Neutrophil (primary cell): ENCODE measurements at regions not wholly inside any gene's neighbourhood (a gene's known extent, or its start where the extent isn't known, plus 50 kb on each side); places are given as distances from the start of the nearest gene placed in this dataset.

Source experiments
- H3K27ac ChIP-seq: fragments of 200-600 bp; sonication (generic); 2 replicates; pipeline ENCODE4 v1.5.1; 2016; ENCODE audit warnings: mild to moderate bottlenecking, moderate library complexity
- H3K27me3 ChIP-seq: fragments of 200-600 bp; sonication (generic); 2 replicates; pipeline ENCODE4 v1.6.0; 2016; ENCODE audit warnings: mild to moderate bottlenecking
- H3K36me3 ChIP-seq: fragments of 200-600 bp; sonication (generic); 2 replicates; pipeline ENCODE4 v1.5.1; 2017
- H3K4me1 ChIP-seq, 2 experiments: fragments of 200-600 bp in 1 of 2; sonication (generic) in 1 of 2; 1 replicate in 1 of 2; 2 replicates in 1 of 2; pipeline versions ENCODE4 v1.5.1 to v1.6.1; 2013 to 2016; ENCODE audit warnings: low read depth in 1 of 2, low read length in 1 of 2, mild to moderate bottlenecking in 1 of 2, moderate library complexity in 1 of 2; ENCODE audit not compliant: control insufficient read depth in 1 of 2, insufficient read depth in 1 of 2
- H3K4me3 ChIP-seq, 2 experiments: fragments of 200-600 bp in 1 of 2; sonication (generic) in 1 of 2; 1 replicate in 1 of 2; 2 replicates in 1 of 2; pipeline ENCODE4 v1.5.1; 2013 to 2016; ENCODE audit warnings: low read depth in 1 of 2, low read length in 1 of 2, mild to moderate bottlenecking in 1 of 2, moderate library complexity in 1 of 2
- H3K9me3 ChIP-seq: fragments of 200-600 bp; sonication (generic); 2 replicates; pipeline ENCODE4 v1.5.1; 2016
- TF ChIP-seq, protein P1 (sequence below): fragments of 200-600 bp; sonication (generic); IDR thresholded peaks from 2 replicates; pipeline ENCODE4 v1.5.1; 2016; ENCODE audit warnings: antibody characterized with exemption

- Histone ChIP-seq H3K27me3 (no peaks in the 10 kb centered on the region), H3K4me1 (no peaks in the 10 kb centered on the region), H3K36me3 (no peaks in the 10 kb centered on the region), H3K4me3 (no peak overlapping the region), H3K9me3 (no peaks in the 10 kb centered on the region), H3K27ac (no peak overlapping the region)
- TF ChIP-seq, protein P1, sequence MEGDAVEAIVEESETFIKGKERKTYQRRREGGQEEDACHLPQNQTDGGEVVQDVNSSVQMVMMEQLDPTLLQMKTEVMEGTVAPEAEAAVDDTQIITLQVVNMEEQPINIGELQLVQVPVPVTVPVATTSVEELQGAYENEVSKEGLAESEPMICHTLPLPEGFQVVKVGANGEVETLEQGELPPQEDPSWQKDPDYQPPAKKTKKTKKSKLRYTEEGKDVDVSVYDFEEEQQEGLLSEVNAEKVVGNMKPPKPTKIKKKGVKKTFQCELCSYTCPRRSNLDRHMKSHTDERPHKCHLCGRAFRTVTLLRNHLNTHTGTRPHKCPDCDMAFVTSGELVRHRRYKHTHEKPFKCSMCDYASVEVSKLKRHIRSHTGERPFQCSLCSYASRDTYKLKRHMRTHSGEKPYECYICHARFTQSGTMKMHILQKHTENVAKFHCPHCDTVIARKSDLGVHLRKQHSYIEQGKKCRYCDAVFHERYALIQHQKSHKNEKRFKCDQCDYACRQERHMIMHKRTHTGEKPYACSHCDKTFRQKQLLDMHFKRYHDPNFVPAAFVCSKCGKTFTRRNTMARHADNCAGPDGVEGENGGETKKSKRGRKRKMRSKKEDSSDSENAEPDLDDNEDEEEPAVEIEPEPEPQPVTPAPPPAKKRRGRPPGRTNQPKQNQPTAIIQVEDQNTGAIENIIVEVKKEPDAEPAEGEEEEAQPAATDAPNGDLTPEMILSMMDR = no peak
Measured at GRCh38 chr18:77600674-77601073, 351.0 kb downstream of the GALR1 start.

- Histone ChIP-seq H3K27me3 (no peaks in the 10 kb centered on the region), H3K27ac (no peak overlapping the region), H3K4me3 (no peak overlapping the region), H3K36me3 (no peaks in the 10 kb centered on the region), H3K4me1 (no peaks in the 10 kb centered on the region), H3K9me3 (no peaks in the 10 kb centered on the region)
- TF ChIP-seq, protein P1 = no peak
Measured at GRCh38 chr18:77601567-77601966, 351.9 kb downstream of the GALR1 start.

DNA sequence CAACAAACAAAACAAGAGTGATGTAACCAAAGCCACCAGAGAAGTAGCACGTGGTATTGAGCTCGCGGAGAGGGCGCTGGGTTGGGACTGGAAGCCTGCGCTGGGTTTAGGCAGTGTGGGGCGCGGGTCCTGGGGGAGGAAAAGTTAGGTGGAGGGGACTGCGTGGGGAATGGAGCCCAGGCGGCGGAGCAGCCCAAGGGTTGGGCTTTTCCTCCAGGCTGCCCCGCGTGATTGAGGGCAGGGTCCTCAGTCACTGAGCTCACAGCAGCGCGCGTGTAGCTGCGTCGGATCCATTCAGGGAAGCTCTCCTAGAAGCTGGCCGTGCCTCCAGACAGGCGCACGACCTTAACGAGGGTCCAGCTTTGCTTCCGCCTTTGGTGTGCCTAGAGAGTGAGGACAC is 357.4 kb downstream of the GALR1 start:
- no peaks in the 10 kb centered on the region for H3K4me1 ChIP-seq
- H3K9me3 ChIP-seq = no peaks in the 10 kb centered on the region
- no peaks in the 10 kb centered on the region for H3K36me3 ChIP-seq
- TF ChIP-seq, protein P1 = no peak
- peaks cover 4% of the 10 kb centered on the region for H3K27me3 ChIP-seq
- H3K4me3 ChIP-seq = no peak overlapping the region
- H3K27ac ChIP-seq = no peak overlapping the region

DNA sequence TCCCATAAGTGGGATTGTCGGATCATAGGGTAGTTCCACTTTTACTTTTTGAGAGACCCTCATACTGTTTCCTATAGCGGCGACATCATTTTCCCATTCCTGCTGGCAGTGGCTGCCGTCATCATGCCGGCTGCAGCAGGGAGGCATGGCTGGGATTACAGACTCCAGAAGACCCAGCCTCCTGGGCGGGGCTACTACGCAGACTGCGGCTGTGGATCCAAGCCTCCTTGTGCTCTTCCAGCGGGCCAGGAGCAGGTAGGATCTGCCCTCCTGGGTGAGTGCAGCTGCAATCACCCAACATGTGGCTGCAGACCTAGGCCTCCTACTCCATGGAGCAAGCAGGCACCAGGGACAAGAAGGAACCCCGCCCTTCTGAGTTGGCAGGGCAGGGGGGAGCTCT is 359.2 kb downstream of the GALR1 start:
- TF ChIP-seq, protein P1 = no peak
- Histone ChIP-seq H3K4me3 (no peak overlapping the region), H3K36me3 (no peaks in the 10 kb centered on the region), H3K4me1 (no peaks in the 10 kb centered on the region), H3K9me3 (no peaks in the 10 kb centered on the region), H3K27ac (no peak overlapping the region), H3K27me3 (peaks cover 6% of the 10 kb centered on the region)

DNA sequence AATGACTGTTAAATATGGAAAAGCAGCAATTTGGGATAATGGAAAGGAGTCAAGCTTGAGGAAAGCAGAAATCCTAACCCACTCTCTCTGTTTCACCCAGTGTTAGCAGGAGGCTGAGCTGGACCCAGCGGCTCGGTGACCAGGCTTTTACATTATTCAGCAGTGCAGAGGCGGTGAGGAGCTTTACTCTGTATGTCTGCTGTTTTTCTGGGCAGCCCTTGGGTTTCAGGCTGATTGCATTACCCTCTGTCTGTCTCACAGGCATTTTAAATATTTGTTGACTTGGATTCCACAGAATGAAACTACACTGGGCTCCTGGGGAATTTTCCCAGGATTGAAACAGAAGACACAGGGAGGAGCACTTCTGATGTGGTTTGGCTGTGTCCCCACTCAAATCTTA is 368.0 kb downstream of the GALR1 start:
- Histone ChIP-seq H3K4me1 (no peaks in the 10 kb centered on the region), H3K27ac (no peak overlapping the region), H3K36me3 (no peaks in the 10 kb centered on the region), H3K27me3 (no peaks in the 10 kb centered on the region), H3K4me3 (no peak overlapping the region), H3K9me3 (no peaks in the 10 kb centered on the region)
- TF ChIP-seq, protein P1 = no peak

DNA sequence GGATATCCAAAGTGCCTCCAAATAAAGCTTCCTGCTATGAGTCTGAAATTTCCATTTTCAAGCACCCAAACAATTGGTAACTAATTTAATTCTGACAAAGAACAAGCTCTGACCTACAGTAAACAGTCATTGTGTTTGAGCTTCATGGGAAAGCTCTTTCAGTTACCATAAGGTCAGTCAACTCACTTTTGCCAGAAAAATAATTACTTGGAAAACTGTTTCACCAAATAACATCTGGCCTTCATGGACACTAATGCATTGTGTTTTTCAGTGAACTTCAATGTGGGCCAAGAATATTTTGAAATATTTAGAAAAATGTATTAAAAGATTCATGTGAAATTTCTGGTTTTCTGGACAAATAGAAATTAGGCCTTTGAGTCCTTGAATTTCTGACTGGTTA is 369.9 kb downstream of the GALR1 start:
- no peak overlapping the region for H3K4me3 ChIP-seq
- H3K4me1 ChIP-seq = no peaks in the 10 kb centered on the region
- H3K27me3 ChIP-seq = no peaks in the 10 kb centered on the region
- H3K36me3 ChIP-seq = no peaks in the 10 kb centered on the region
- TF ChIP-seq, protein P1 = no peak
- H3K27ac ChIP-seq = no peak overlapping the region
- H3K9me3 ChIP-seq = no peaks in the 10 kb centered on the region
